Erythroblast (primary cell): ENCODE measurements at regions not wholly inside any gene's neighbourhood (a gene's known extent, or its start where the extent isn't known, plus 50 kb on each side); places are given as distances from the start of the nearest gene placed in this dataset.

Experiments
- DNase-seq, 2 experiments: peaks; one replicate each; lab custom pipeline; 2025; lab: John Stamatoyannopoulos, UW
- GATA1 ChIP-seq: IDR thresholded peaks from 2 replicates; pipeline ENCODE4 v1.6.1; 2011; ENCODE audit warnings: low read depth, mild to moderate bottlenecking, control low read depth, low read length, moderate library complexity
- POLR2A ChIP-seq: IDR thresholded peaks from 2 replicates; pipeline ENCODE4 v1.6.1; 2011; ENCODE audit warnings: mild to moderate bottlenecking, low read length

- TF ChIP-seq GATA1 (no peak), POLR2A (no peak)
- no peak for DNase-seq
These were observed 173.7 kb upstream of the NECTIN1 start for GRCh38 chr11:119902656-119903231.

- TF ChIP-seq POLR2A: no peak
- no peak for TF ChIP-seq GATA1
- no peak for DNase-seq
These were observed 172.9 kb upstream of the NECTIN1 start for GRCh38 chr11:119901657-119902577.

GRCh38 chr11:119899997-119900396, 171.0 kb upstream of the NECTIN1 start:
- DNase-seq: no peak
- TF ChIP-seq POLR2A: no peak
- no peak for TF ChIP-seq GATA1

- TF ChIP-seq POLR2A (no peak), GATA1 (no peak)
- no peak for DNase-seq
These were observed 168.6 kb upstream of the NECTIN1 start for GRCh38 chr11:119897576-119897975.

- DNase-seq: no peak
- no peak for TF ChIP-seq POLR2A
- no peak for TF ChIP-seq GATA1
These were observed 168.0 kb upstream of the NECTIN1 start for GRCh38 chr11:119897046-119897440.

- TF ChIP-seq GATA1 (no peak), POLR2A (no peak)
- no peak for DNase-seq
These were observed 167.5 kb upstream of the NECTIN1 start for GRCh38 chr11:119896387-119897045.

GRCh38 chr11:119895981-119896380, 167.0 kb upstream of the NECTIN1 start:
- TF ChIP-seq POLR2A (no peak), GATA1 (no peak)
- DNase-seq: no peak

- DNase-seq: no peak
- TF ChIP-seq GATA1 (no peak), POLR2A (no peak)
These were observed 165.9 kb upstream of the NECTIN1 start for GRCh38 chr11:119894916-119895315.

- TF ChIP-seq POLR2A (no peak), GATA1 (no peak)
These were observed 163.4 kb upstream of the NECTIN1 start for GRCh38 chr11:119892311-119892808.

GRCh38 chr11:119891055-119891768, 162.2 kb upstream of the NECTIN1 start:
- TF ChIP-seq POLR2A (no peak), GATA1 (no peak)
- DNase-seq: peak in 1 of 2 experiments; percentile 17

More at GRCh38 chr11:119892311-119892808, 163.4 kb upstream of the NECTIN1 start:
- DNase-seq: no peak

- TF ChIP-seq POLR2A (no peak), GATA1 (no peak)
- no peak for DNase-seq
These were observed 161.5 kb upstream of the NECTIN1 start for GRCh38 chr11:119890466-119890865.

- DNase-seq: no peak
- TF ChIP-seq POLR2A (no peak), GATA1 (no peak)
These were observed 160.8 kb upstream of the NECTIN1 start for GRCh38 chr11:119889728-119890280.

- DNase-seq: no peak
- TF ChIP-seq GATA1 (no peak), POLR2A (no peak)
These were observed 160.1 kb upstream of the NECTIN1 start for GRCh38 chr11:119889111-119889510.

GRCh38 chr11:119888119-119888518, 159.1 kb upstream of the NECTIN1 start:
- DNase-seq: no peak
- TF ChIP-seq GATA1 (no peak), POLR2A (no peak)
